ENCODE measurements at regions not wholly inside any gene's neighbourhood (a gene's known extent, or its start where the extent isn't known, plus 50 kb on each side); places are given as distances from the start of the nearest gene placed in this dataset.

DNA sequence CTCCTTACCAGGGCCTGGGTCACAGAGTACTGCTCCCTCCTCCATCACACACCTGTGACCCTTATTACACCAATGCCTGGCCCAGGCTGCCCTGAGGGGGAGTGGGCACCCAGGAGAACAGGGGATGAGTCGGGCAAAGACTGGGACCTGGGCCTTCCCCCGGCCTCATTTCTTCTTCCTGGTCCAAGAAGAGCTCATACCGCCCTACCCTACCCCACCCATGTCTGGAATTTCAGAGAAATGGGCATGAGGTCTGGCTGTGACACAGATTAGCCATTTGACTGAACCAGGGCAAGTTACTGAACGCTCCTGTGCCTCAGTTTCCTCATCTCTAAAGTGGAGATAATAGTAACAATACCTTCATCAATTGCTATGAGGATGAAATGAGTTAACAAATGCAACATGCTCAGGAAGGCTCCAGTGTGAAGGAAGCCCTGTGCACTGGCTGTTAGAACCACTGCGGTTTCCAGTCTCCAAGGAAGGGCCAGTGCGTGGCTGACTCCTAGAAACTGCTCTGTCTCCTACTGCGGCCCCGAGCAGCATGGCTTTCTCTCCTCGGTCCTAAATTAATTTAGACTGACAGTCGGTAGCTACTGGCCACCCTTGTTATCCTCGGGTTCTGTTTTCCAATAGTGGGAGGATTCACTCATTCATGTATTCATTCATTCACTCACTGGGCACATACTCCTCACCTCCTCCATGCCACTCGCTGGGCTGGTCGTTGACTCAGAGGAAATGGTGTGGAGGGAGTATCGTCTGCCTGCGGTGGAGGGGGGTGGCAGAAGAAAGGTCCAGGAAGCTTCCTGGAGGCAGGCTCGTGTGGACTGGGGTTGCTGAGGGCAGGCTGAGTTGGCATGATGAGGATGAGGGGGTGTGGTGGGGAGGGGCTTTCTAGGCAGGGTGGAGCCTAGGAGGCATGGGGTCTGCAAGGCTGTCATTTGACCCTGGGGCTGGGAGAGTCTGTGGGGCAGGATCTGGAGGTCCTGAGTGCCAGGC lies 175.6 kb downstream of the GLI2 start:
- ChIA-PET SMC1A (ENCODE audit: uncharacterized antibody, unreplicated experiment) (no interaction called here), CTCF (interaction anchor here (0.6 to 0.7 kb wide), 3 partner anchors 12 to 765 kb away, joined by 3 to 4 read pairs (median 3); no protein-coding TSS in a partner anchor), RAD21 (ENCODE audit: unreplicated experiment) (no interaction called here), POLR2A (no interaction called here)
- TF ChIP-seq SRF (IDR thresholded peaks at IDR 0.05; ENCODE audit: low read depth in 2 of 2, low read length in 2 of 2) (no peak), ZNF24 (IDR thresholded peaks at IDR 0.05) (no peak), POLR2A (IDR thresholded peaks at IDR 0.05; ENCODE audit: low read depth, low read length) (no peak), NR2C1 (IDR thresholded peaks at IDR 0.05) (no peak), CBX3 (IDR thresholded peaks at IDR 0.05; ENCODE audit: borderline replicate concordance, low read depth) (no peak), BCL11A (IDR thresholded peaks at IDR 0.05; ENCODE audit: low read depth, low read length) (no peak), SREBF1 (IDR thresholded peaks at IDR 0.05; ENCODE audit: low read length) (no peak), CBFB (IDR thresholded peaks at IDR 0.05; ENCODE audit: low read depth) (no peak), HDAC6 (IDR thresholded peaks at IDR 0.05; ENCODE audit: unreplicated experiment) (no peak), SUZ12 (IDR thresholded peaks at IDR 0.05; ENCODE audit: unreplicated experiment) (no peak)
- TF ChIP-seq, protein P1, sequence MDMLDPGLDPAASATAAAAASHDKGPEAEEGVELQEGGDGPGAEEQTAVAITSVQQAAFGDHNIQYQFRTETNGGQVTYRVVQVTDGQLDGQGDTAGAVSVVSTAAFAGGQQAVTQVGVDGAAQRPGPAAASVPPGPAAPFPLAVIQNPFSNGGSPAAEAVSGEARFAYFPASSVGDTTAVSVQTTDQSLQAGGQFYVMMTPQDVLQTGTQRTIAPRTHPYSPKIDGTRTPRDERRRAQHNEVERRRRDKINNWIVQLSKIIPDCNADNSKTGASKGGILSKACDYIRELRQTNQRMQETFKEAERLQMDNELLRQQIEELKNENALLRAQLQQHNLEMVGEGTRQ (IDR thresholded peaks at IDR 0.05; ENCODE audit: borderline replicate concordance, low read depth, low read length), result no peak
- TF ChIP-seq, protein P2, sequence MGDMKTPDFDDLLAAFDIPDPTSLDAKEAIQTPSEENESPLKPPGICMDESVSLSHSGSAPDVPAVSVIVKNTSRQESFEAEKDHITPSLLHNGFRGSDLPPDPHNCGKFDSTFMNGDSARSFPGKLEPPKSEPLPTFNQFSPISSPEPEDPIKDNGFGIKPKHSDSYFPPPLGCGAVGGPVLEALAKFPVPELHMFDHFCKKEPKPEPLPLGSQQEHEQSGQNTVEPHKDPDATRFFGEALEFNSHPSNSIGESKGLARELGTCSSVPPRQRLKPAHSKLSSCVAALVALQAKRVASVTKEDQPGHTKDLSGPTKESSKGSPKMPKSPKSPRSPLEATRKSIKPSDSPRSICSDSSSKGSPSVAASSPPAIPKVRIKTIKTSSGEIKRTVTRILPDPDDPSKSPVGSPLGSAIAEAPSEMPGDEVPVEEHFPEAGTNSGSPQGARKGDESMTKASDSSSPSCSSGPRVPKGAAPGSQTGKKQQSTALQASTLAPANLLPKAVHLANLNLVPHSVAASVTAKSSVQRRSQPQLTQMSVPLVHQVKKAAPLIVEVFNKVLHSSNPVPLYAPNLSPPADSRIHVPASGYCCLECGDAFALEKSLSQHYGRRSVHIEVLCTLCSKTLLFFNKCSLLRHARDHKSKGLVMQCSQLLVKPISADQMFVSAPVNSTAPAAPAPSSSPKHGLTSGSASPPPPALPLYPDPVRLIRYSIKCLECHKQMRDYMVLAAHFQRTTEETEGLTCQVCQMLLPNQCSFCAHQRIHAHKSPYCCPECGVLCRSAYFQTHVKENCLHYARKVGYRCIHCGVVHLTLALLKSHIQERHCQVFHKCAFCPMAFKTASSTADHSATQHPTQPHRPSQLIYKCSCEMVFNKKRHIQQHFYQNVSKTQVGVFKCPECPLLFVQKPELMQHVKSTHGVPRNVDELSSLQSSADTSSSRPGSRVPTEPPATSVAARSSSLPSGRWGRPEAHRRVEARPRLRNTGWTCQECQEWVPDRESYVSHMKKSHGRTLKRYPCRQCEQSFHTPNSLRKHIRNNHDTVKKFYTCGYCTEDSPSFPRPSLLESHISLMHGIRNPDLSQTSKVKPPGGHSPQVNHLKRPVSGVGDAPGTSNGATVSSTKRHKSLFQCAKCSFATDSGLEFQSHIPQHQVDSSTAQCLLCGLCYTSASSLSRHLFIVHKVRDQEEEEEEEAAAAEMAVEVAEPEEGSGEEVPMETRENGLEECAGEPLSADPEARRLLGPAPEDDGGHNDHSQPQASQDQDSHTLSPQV (IDR thresholded peaks at IDR 0.05), result no peak
- ATAC-seq, result no peak
- Histone ChIP-seq H3K9me3 (replicated peaks; ENCODE audit: control insufficient read depth, insufficient read depth, low read length) (no peaks in the 10 kb centered on the region), H3K4me1 (ENCODE audit: control insufficient read depth, insufficient read depth, low read length) (no peaks in the 10 kb centered on the region), H2AFZ (ENCODE audit: control insufficient read depth, low read depth, low read length) (no peak overlapping the region), H3K27me3 (replicated peaks in 1 of 2; ENCODE audit: control insufficient read depth in 2 of 2, insufficient read depth in 2 of 2, low read length in 1 of 2) (peaks cover 0 to 6% of the 10 kb centered on the region in 2 experiments; a peak in 3 of 4 replicates), H4K20me1 (ENCODE audit: control insufficient read depth, insufficient read depth) (no peaks in the 10 kb centered on the region), H3K79me2 (ENCODE audit: control insufficient read depth, insufficient read depth, low read length) (no peaks in the 10 kb centered on the region), H3K27ac (ENCODE audit: control insufficient read depth, insufficient read depth) (no peak overlapping the region), H3K36me3 (ENCODE audit: control insufficient read depth in 2 of 2, insufficient read depth in 2 of 2, low read length in 1 of 2) (no peaks in the 10 kb centered on the region), H3K9ac (ENCODE audit: control insufficient read depth, insufficient read depth, low read length) (no peak overlapping the region), H3K4me3 (no peak overlapping the region), H3K4me2 (ENCODE audit: control insufficient read depth, insufficient read depth) (no peak overlapping the region)
- in situ Hi-C loops (cut with MboI) (no loop called here), intact Hi-C loops (cut with micrococcal nuclease; ENCODE audit: unreplicated experiment) (no loop called here)
- WGBS (ENCODE audit: insufficient coverage, insufficient replicate concordance, low lambda C conversion rate, missing lambda C conversion rate), result 34% methylated on average over 16 of the region's 16 CpGs
- no peak for FAIRE-seq
- no TSS peak for BruUV-seq (replicated peaks)
- DNase-seq (ENCODE audit: low read depth, low spot score), result no peak
